A673 (cell line): ENCODE measurements at regions not wholly inside any gene's neighbourhood (a gene's known extent, or its start where the extent isn't known, plus 50 kb on each side); places are given as distances from the start of the nearest gene placed in this dataset.

Experiments used
- BruUV-seq: library from RNA; stranded (reverse); fragments of 400-500 nt; replicated peaks from 2 replicates; lab custom pipeline; 2021; lab: Mats Ljungman, UMichigan
- CTCF ChIA-PET: fragments of 300-600 bp; sonication (Branson Sonifier 250); formaldehyde crosslinking; loops from one replicate; lab custom pipeline; 2022; ENCODE audit warnings: antibody characterized with exemption; lab: Charles Lee
- POLR2A ChIA-PET: fragments of 300-600 bp; sonication (Branson Sonifier 250); formaldehyde crosslinking; loops from one replicate; lab custom pipeline; 2022; ENCODE audit warnings: antibody characterized with exemption; ENCODE audit not compliant: low non-redundant PET; lab: Charles Lee
- DNase-seq: peaks from one replicate; pipeline ENCODE4 v3.0.0-alpha.2; 2015; ENCODE audit warnings: low spot score
- H3K27ac ChIP-seq: fragments of 200-600 bp; sonication (generic); 2 replicates; pipeline ENCODE4 v1.5.1; 2016; ENCODE audit warnings: mixed run types, low read depth, mild to moderate bottlenecking, mixed read lengths, antibody characterized with exemption, low read length; ENCODE audit not compliant: poor library complexity, severe bottlenecking
- H3K27me3 ChIP-seq: fragments of 200-600 bp; sonication (generic); replicated peaks from 2 replicates; pipeline ENCODE4 v1.6.1; 2017; ENCODE audit warnings: mixed run types, low read depth, mild to moderate bottlenecking, mixed read lengths, antibody characterized with exemption, low read length; ENCODE audit not compliant: insufficient read depth, poor library complexity
- H3K36me3 ChIP-seq: fragments of 200-600 bp; sonication (generic); 2 replicates; pipeline ENCODE4 v1.6.1; 2016; ENCODE audit warnings: mixed run types, mild to moderate bottlenecking, mixed read lengths, antibody characterized with exemption, low read length; ENCODE audit not compliant: insufficient read depth, poor library complexity, severe bottlenecking
- H3K4me1 ChIP-seq: fragments of 200-600 bp; sonication (generic); 2 replicates; pipeline ENCODE4 v1.6.1; 2017; ENCODE audit warnings: mixed run types, mild to moderate bottlenecking, mixed read lengths, antibody characterized with exemption, low read length; ENCODE audit not compliant: insufficient read depth, poor library complexity, severe bottlenecking
- H3K4me3 ChIP-seq: fragments of 200-600 bp; sonication (generic); 2 replicates; pipeline ENCODE4 v1.5.1; 2016; ENCODE audit warnings: low read depth, mixed run types, mild to moderate bottlenecking, mixed read lengths, low read length; ENCODE audit not compliant: poor library complexity, severe bottlenecking
- H3K9me3 ChIP-seq: fragments of 200-600 bp; sonication (generic); 2 replicates; pipeline ENCODE4 v1.6.1; 2016; ENCODE audit warnings: mixed run types, low read depth, mild to moderate bottlenecking, mixed read lengths, antibody characterized with exemption, low read length; ENCODE audit not compliant: poor library complexity, severe bottlenecking
- EZH2 ChIP-seq: fragments of 200-600 bp; sonication (generic); IDR thresholded peaks from 2 replicates; pipeline ENCODE4 v1.6.1; 2017; ENCODE audit warnings: borderline replicate concordance, low read depth, mild to moderate bottlenecking, mixed read lengths, antibody characterized with exemption, low read length; ENCODE audit not compliant: poor library complexity, severe bottlenecking
- intact Hi-C: fragments of 100-400 bp; cut with micrococcal nuclease; formaldehyde crosslinking; loops from one replicate; pipeline ENCODE4 v1.10.0; 2022; ENCODE audit not compliant: unreplicated experiment
- TF ChIP-seq, protein P1 (sequence below): fragments of 300-800, 200-600 bp; sonication (generic); conservative IDR thresholded peaks from 2 replicates; pipeline ENCODE4 v1.5.1; 2017; ENCODE audit warnings: low read depth, mild to moderate bottlenecking, antibody characterized with exemption, low read length, moderate library complexity, mixed read lengths

DNA sequence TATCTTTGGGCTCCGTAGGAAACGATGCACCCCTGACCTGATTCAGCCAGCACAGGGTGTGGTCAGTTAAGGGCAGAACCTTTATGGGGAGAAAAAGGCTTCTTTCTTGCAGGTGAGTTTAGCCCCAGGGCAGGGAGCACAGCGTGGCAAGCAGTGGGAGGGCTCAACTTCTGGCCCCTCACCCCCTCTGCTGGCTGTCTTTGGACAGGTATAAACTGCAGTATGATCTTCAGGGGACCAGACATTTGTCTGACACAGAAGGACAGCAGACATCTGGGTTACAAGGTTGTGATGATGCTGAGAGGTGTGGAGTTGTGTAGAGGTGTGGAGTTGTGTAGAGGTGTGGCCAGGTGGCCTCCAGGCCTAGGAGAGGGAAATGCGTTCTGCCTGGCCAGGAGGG lies 324.0 kb upstream of the PLET1 start:
- H3K27ac ChIP-seq: no peak overlapping the region
- DNase-seq: peak; percentile 31
- POLR2A ChIA-PET: interaction anchor here (0.7 kb wide), 1 partner anchor 517 kb away, joined by 3 read pairs; no protein-coding TSS in a partner anchor
- H3K27me3 ChIP-seq: no peaks in the 10 kb centered on the region
- BruUV-seq: no TSS peak
- TF ChIP-seq, protein P1, sequence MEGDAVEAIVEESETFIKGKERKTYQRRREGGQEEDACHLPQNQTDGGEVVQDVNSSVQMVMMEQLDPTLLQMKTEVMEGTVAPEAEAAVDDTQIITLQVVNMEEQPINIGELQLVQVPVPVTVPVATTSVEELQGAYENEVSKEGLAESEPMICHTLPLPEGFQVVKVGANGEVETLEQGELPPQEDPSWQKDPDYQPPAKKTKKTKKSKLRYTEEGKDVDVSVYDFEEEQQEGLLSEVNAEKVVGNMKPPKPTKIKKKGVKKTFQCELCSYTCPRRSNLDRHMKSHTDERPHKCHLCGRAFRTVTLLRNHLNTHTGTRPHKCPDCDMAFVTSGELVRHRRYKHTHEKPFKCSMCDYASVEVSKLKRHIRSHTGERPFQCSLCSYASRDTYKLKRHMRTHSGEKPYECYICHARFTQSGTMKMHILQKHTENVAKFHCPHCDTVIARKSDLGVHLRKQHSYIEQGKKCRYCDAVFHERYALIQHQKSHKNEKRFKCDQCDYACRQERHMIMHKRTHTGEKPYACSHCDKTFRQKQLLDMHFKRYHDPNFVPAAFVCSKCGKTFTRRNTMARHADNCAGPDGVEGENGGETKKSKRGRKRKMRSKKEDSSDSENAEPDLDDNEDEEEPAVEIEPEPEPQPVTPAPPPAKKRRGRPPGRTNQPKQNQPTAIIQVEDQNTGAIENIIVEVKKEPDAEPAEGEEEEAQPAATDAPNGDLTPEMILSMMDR: peak; percentile 52
- TF ChIP-seq EZH2: no peak
- no peaks in the 10 kb centered on the region for H3K9me3 ChIP-seq
- H3K36me3 ChIP-seq: no peaks in the 10 kb centered on the region
- H3K4me1 ChIP-seq: peaks cover 13% of the 10 kb centered on the region
- intact Hi-C loops: loop anchor here (2.0 to 10.0 kb wide), 2 partner anchors 294 to 950 kb away; no protein-coding TSS in a partner anchor
- CTCF ChIA-PET: interaction anchor here (0.6 kb wide), 2 partner anchors 306 to 354 kb away, joined by 3 to 4 read pairs; no protein-coding TSS in a partner anchor
- no peak overlapping the region for H3K4me3 ChIP-seq

DNA sequence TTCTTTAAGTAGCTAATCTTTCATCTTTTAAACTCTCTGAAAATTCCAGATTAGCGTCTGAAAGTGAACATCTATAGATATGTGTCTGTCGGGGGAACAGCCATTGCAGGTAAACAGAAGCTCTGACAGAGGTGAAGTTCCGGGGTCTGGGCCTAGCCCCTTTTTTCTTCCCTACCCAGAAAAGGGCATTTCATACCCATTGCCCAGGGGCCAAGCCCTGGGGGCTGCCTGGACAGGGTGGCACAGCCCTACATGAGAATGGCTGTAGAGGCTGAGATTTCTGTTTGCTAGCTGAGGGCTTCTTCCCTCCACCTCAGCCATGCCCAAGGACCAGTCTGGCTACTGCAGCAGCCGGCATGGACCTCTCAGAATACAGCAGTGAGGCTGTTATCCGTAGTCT lies 327.0 kb upstream of the PLET1 start:
- H3K27ac ChIP-seq: no peak overlapping the region
- no peaks in the 10 kb centered on the region for H3K27me3 ChIP-seq
- CTCF ChIA-PET: interaction anchor here (0.6 to 2.5 kb wide), 21 partner anchors 10 to 789 kb away, joined by 3 to 41 read pairs (median 5); no protein-coding TSS in a partner anchor
- H3K4me1 ChIP-seq: peaks cover 8% of the 10 kb centered on the region
- no peaks in the 10 kb centered on the region for H3K36me3 ChIP-seq
- H3K9me3 ChIP-seq: no peaks in the 10 kb centered on the region
- no peak overlapping the region for H3K4me3 ChIP-seq
- no TSS peak for BruUV-seq
- TF ChIP-seq EZH2: no peak
- TF ChIP-seq, protein P1: no peak
- intact Hi-C loops: loop anchor here (1.0 to 10.0 kb wide), 7 partner anchors 147 to 947 kb away; no protein-coding TSS in a partner anchor
- no peak for DNase-seq
- POLR2A ChIA-PET: no interaction called here

DNA sequence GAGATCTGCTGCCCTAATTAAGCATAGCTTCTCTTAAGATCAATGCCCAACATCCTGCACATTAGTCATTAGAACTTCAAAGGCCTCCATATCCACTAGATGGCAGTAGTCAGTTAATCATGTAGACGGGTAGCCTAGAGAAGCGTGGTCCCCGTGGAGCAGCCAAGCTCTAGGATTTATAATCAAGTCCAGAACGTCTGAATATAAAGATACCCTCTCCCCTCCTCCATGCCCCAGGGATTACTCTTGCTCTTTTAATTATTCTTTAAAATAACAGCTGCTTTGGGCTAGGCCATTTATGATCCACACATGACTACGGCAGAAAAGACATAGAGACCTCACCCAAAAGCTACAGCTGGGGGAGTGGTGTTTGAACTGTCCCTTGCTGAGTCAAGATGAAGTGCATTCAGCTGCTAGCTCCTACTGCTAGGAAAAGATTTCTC lies 327.6 kb upstream of the PLET1 start:
- no peaks in the 10 kb centered on the region for H3K36me3 ChIP-seq
- no peak overlapping the region for H3K4me3 ChIP-seq
- no peaks in the 10 kb centered on the region for H3K27me3 ChIP-seq
- CTCF ChIA-PET: interaction anchor here (0.6 to 2.5 kb wide), 24 partner anchors 9 to 788 kb away, joined by 3 to 41 read pairs (median 4); no protein-coding TSS in a partner anchor
- POLR2A ChIA-PET: no interaction called here
- intact Hi-C loops: loop anchor here (1.0 to 10.0 kb wide), 7 partner anchors 148 to 947 kb away; no protein-coding TSS in a partner anchor
- TF ChIP-seq EZH2: no peak
- TF ChIP-seq, protein P1: peak; percentile 90
- no TSS peak for BruUV-seq
- peak; percentile 97 for DNase-seq
- no peaks in the 10 kb centered on the region for H3K9me3 ChIP-seq
- peaks cover 8% of the 10 kb centered on the region for H3K4me1 ChIP-seq
- H3K27ac ChIP-seq: no peak overlapping the region
